Right atrium auricular region (tissue), 2 donors: ENCODE measurements at regions not wholly inside any gene's neighbourhood (a gene's known extent, or its start where the extent isn't known, plus 50 kb on each side); places are given as distances from the start of the nearest gene placed in this dataset.

Experiments used
- DNase-seq: peaks from one replicate; pipeline ENCODE4 v3.0.0-alpha.2; 2019; ENCODE audit warnings: low spot score
- H3K27ac ChIP-seq, 2 donors: fragments of 200-600 bp; sonication (generic); 1 replicate in 1 of 2; 2 replicates in 1 of 2; pipeline ENCODE4 v1.5.1; 2016 to 2019
- H3K27me3 ChIP-seq, 2 donors: fragments of 200-600 bp; sonication (generic); one replicate each; pipeline versions ENCODE4 v1.5.1 to v1.6.0; 2017 to 2019
- H3K36me3 ChIP-seq: fragments of 200-600 bp; sonication (generic); one replicate; pipeline ENCODE4 v1.5.1; 2016
- H3K4me1 ChIP-seq, 2 donors: fragments of 200-600 bp; sonication (generic); one replicate each; pipeline versions ENCODE4 v1.5.1 to v1.6.0; 2017 to 2019
- H3K4me3 ChIP-seq, 2 donors: fragments of 200-600 bp; sonication (generic); 1 replicate in 1 of 2; 2 replicates in 1 of 2; pipeline ENCODE4 v1.5.1; 2017 to 2019; ENCODE audit warnings: mild to moderate bottlenecking in 1 of 2, moderate library complexity in 1 of 2
- H3K9me3 ChIP-seq, 2 donors: fragments of 200-600 bp; sonication (generic); one replicate each; pipeline ENCODE4 v1.5.1; 2019
- CTCF ChIP-seq, 2 donors: fragments of 200-600 bp; sonication (generic); IDR thresholded peaks; one replicate each; pipeline ENCODE4 v1.5.1; 2019; ENCODE audit warnings: antibody characterized with exemption in 2 of 2

- no peak for TF ChIP-seq CTCF (IDR thresholded peaks at IDR 0.05)
- Histone ChIP-seq H3K36me3 (no peaks in the 10 kb centered on the region), H3K4me3 (no peak overlapping the region), H3K4me1 (no peaks in the 10 kb centered on the region), H3K27ac (no peak overlapping the region), H3K9me3 (no peaks in the 10 kb centered on the region), H3K27me3 (no peaks in the 10 kb centered on the region)
- no peak for DNase-seq
These were observed 173.7 kb upstream of the NECTIN1 start for GRCh38 chr11:119902656-119903231.

GRCh38 chr11:119901657-119902577 lies 172.9 kb upstream of the NECTIN1 start:
- Histone ChIP-seq H3K9me3 (no peaks in the 10 kb centered on the region), H3K27ac (no peak overlapping the region), H3K36me3 (no peaks in the 10 kb centered on the region), H3K4me1 (no peaks in the 10 kb centered on the region), H3K27me3 (no peaks in the 10 kb centered on the region), H3K4me3 (no peak overlapping the region)
- TF ChIP-seq CTCF (IDR thresholded peaks at IDR 0.05), result no peak
- no peak for DNase-seq

- Histone ChIP-seq H3K27me3 (no peaks in the 10 kb centered on the region), H3K27ac (no peak overlapping the region), H3K4me1 (no peaks in the 10 kb centered on the region), H3K36me3 (no peaks in the 10 kb centered on the region), H3K9me3 (no peaks in the 10 kb centered on the region), H3K4me3 (no peak overlapping the region)
- DNase-seq, result no peak
- no peak for TF ChIP-seq CTCF (IDR thresholded peaks at IDR 0.05)
These were observed 171.0 kb upstream of the NECTIN1 start for GRCh38 chr11:119899997-119900396.

- Histone ChIP-seq H3K4me3 (no peak overlapping the region), H3K36me3 (no peaks in the 10 kb centered on the region), H3K27me3 (no peaks in the 10 kb centered on the region), H3K4me1 (no peaks in the 10 kb centered on the region), H3K27ac (no peak overlapping the region), H3K9me3 (no peaks in the 10 kb centered on the region)
- DNase-seq, result no peak
- TF ChIP-seq CTCF (IDR thresholded peaks at IDR 0.05), result no peak
These were observed 168.6 kb upstream of the NECTIN1 start for GRCh38 chr11:119897576-119897975.

- TF ChIP-seq CTCF (IDR thresholded peaks at IDR 0.05), result no peak
- H3K4me1 ChIP-seq, result peaks cover 0 to 3% of the 10 kb centered on the region in 2 donors
- no peaks in the 10 kb centered on the region for H3K36me3 ChIP-seq
- no peaks in the 10 kb centered on the region for H3K9me3 ChIP-seq
- H3K27me3 ChIP-seq, result no peaks in the 10 kb centered on the region
- no peak overlapping the region for H3K27ac ChIP-seq
- DNase-seq, result no peak
- H3K4me3 ChIP-seq, result no peak overlapping the region
These were observed 168.0 kb upstream of the NECTIN1 start for GRCh38 chr11:119897046-119897440.
